ENCODE measurements at regions not wholly inside any gene's neighbourhood (a gene's known extent, or its start where the extent isn't known, plus 50 kb on each side); places are given as distances from the start of the nearest gene placed in this dataset.

- Histone ChIP-seq H3K4me3 (ENCODE audit: low read length) (no peak overlapping the region), H3K9me3 (ENCODE audit: control insufficient read depth, low read depth, low read length) (no peaks in the 10 kb centered on the region), H3K4me1 (ENCODE audit: control insufficient read depth, insufficient read depth, low read length) (no peaks in the 10 kb centered on the region), H3K27ac (ENCODE audit: low read length) (no peak overlapping the region), H3K27me3 (ENCODE audit: control insufficient read depth, insufficient read depth, low read length) (no peaks in the 10 kb centered on the region), H3K36me3 (ENCODE audit: control insufficient read depth, insufficient read depth, low read length) (no peaks in the 10 kb centered on the region)
- 80% methylated on average over 1 of the region's 4 CpGs for WGBS (ENCODE audit: insufficient coverage, low lambda C conversion rate)
- DNase-seq: no peak
Measured at GRCh38 chr1:199058281-199058680, 419.4 kb downstream of the PTPRC start.

GRCh38 chr1:199064971-199065370, 426.1 kb downstream of the PTPRC start:
- no peak overlapping the region for H3K27ac ChIP-seq (ENCODE audit: low read length)
- H3K36me3 ChIP-seq (ENCODE audit: control insufficient read depth, insufficient read depth, low read length): no peaks in the 10 kb centered on the region
- no peak overlapping the region for H3K4me3 ChIP-seq (ENCODE audit: low read length)
- H3K27me3 ChIP-seq (ENCODE audit: control insufficient read depth, insufficient read depth, low read length): no peaks in the 10 kb centered on the region
- no peaks in the 10 kb centered on the region for H3K9me3 ChIP-seq (ENCODE audit: control insufficient read depth, low read depth, low read length)
- no peaks in the 10 kb centered on the region for H3K4me1 ChIP-seq (ENCODE audit: control insufficient read depth, insufficient read depth, low read length)
- no peak for DNase-seq
- WGBS (ENCODE audit: insufficient coverage, low lambda C conversion rate): 89% methylated on average over 1 of the region's 1 CpG

GRCh38 chr1:199067483-199067882, 428.6 kb downstream of the PTPRC start:
- Histone ChIP-seq H3K9me3 (ENCODE audit: control insufficient read depth, low read depth, low read length) (no peaks in the 10 kb centered on the region), H3K4me3 (ENCODE audit: low read length) (no peak overlapping the region), H3K4me1 (ENCODE audit: control insufficient read depth, insufficient read depth, low read length) (no peaks in the 10 kb centered on the region), H3K27me3 (ENCODE audit: control insufficient read depth, insufficient read depth, low read length) (no peaks in the 10 kb centered on the region), H3K36me3 (ENCODE audit: control insufficient read depth, insufficient read depth, low read length) (no peaks in the 10 kb centered on the region), H3K27ac (ENCODE audit: low read length) (no peak overlapping the region)
- 88% methylated on average over 2 of the region's 2 CpGs for WGBS (ENCODE audit: insufficient coverage, low lambda C conversion rate)
- no peak for DNase-seq

- H3K27me3 ChIP-seq (ENCODE audit: control insufficient read depth, insufficient read depth, low read length): no peaks in the 10 kb centered on the region
- H3K4me3 ChIP-seq (ENCODE audit: low read length): no peak overlapping the region
- no peaks in the 10 kb centered on the region for H3K9me3 ChIP-seq (ENCODE audit: control insufficient read depth, low read depth, low read length)
- no peaks in the 10 kb centered on the region for H3K36me3 ChIP-seq (ENCODE audit: control insufficient read depth, insufficient read depth, low read length)
- DNase-seq: no peak
- WGBS (ENCODE audit: insufficient coverage, low lambda C conversion rate): 94% methylated on average over 2 of the region's 2 CpGs
- H3K4me1 ChIP-seq (ENCODE audit: control insufficient read depth, insufficient read depth, low read length): no peaks in the 10 kb centered on the region
- no peak overlapping the region for H3K27ac ChIP-seq (ENCODE audit: low read length)
Measured at GRCh38 chr1:199071080-199071479, 432.2 kb downstream of the PTPRC start.

GRCh38 chr1:199073166-199073565, 434.3 kb downstream of the PTPRC start:
- Histone ChIP-seq H3K36me3 (ENCODE audit: control insufficient read depth, insufficient read depth, low read length) (no peaks in the 10 kb centered on the region), H3K27me3 (ENCODE audit: control insufficient read depth, insufficient read depth, low read length) (no peaks in the 10 kb centered on the region), H3K4me1 (ENCODE audit: control insufficient read depth, insufficient read depth, low read length) (no peaks in the 10 kb centered on the region), H3K4me3 (ENCODE audit: low read length) (no peak overlapping the region), H3K9me3 (ENCODE audit: control insufficient read depth, low read depth, low read length) (no peaks in the 10 kb centered on the region), H3K27ac (ENCODE audit: low read length) (no peak overlapping the region)
- no peak for DNase-seq
- WGBS (ENCODE audit: insufficient coverage, low lambda C conversion rate): 100% methylated on average over 1 of the region's 1 CpG

- Histone ChIP-seq H3K27me3 (ENCODE audit: control insufficient read depth, insufficient read depth, low read length) (no peaks in the 10 kb centered on the region), H3K36me3 (ENCODE audit: control insufficient read depth, insufficient read depth, low read length) (no peaks in the 10 kb centered on the region), H3K27ac (ENCODE audit: low read length) (no peak overlapping the region), H3K9me3 (ENCODE audit: control insufficient read depth, low read depth, low read length) (no peaks in the 10 kb centered on the region), H3K4me3 (ENCODE audit: low read length) (no peak overlapping the region), H3K4me1 (ENCODE audit: control insufficient read depth, insufficient read depth, low read length) (no peaks in the 10 kb centered on the region)
- DNase-seq: no peak
- no CpG with 5 or more reads among the region's 2 CpGs for WGBS (ENCODE audit: insufficient coverage, low lambda C conversion rate)
Measured at GRCh38 chr1:199075792-199076191, 437.0 kb downstream of the PTPRC start.

GRCh38 chr1:199079994-199080393, 441.2 kb downstream of the PTPRC start:
- Histone ChIP-seq H3K9me3 (ENCODE audit: control insufficient read depth, low read depth, low read length) (no peaks in the 10 kb centered on the region), H3K27me3 (ENCODE audit: control insufficient read depth, insufficient read depth, low read length) (no peaks in the 10 kb centered on the region), H3K4me1 (ENCODE audit: control insufficient read depth, insufficient read depth, low read length) (no peaks in the 10 kb centered on the region), H3K36me3 (ENCODE audit: control insufficient read depth, insufficient read depth, low read length) (no peaks in the 10 kb centered on the region), H3K27ac (ENCODE audit: low read length) (no peak overlapping the region), H3K4me3 (ENCODE audit: low read length) (no peak overlapping the region)
- no CpG with 5 or more reads among the region's 1 CpG for WGBS (ENCODE audit: insufficient coverage, low lambda C conversion rate)
- no peak for DNase-seq

- Histone ChIP-seq H3K27me3 (ENCODE audit: control insufficient read depth, insufficient read depth, low read length) (no peaks in the 10 kb centered on the region), H3K4me3 (ENCODE audit: low read length) (no peak overlapping the region), H3K4me1 (ENCODE audit: control insufficient read depth, insufficient read depth, low read length) (no peaks in the 10 kb centered on the region), H3K27ac (ENCODE audit: low read length) (no peak overlapping the region), H3K36me3 (ENCODE audit: control insufficient read depth, insufficient read depth, low read length) (no peaks in the 10 kb centered on the region), H3K9me3 (ENCODE audit: control insufficient read depth, low read depth, low read length) (no peaks in the 10 kb centered on the region)
- no peak for DNase-seq
Measured at GRCh38 chr1:199081739-199082138, 442.9 kb downstream of the PTPRC start.

- no peak for DNase-seq
- Histone ChIP-seq H3K4me1 (ENCODE audit: control insufficient read depth, insufficient read depth, low read length) (no peaks in the 10 kb centered on the region), H3K4me3 (ENCODE audit: low read length) (no peak overlapping the region), H3K9me3 (ENCODE audit: control insufficient read depth, low read depth, low read length) (no peaks in the 10 kb centered on the region), H3K27ac (ENCODE audit: low read length) (no peak overlapping the region), H3K27me3 (ENCODE audit: control insufficient read depth, insufficient read depth, low read length) (no peaks in the 10 kb centered on the region), H3K36me3 (ENCODE audit: control insufficient read depth, insufficient read depth, low read length) (no peaks in the 10 kb centered on the region)
- WGBS (ENCODE audit: insufficient coverage, low lambda C conversion rate): 80% methylated on average over 2 of the region's 5 CpGs
Measured at GRCh38 chr1:199082778-199083389, 444.0 kb downstream of the PTPRC start.

- no peaks in the 10 kb centered on the region for H3K27me3 ChIP-seq (ENCODE audit: control insufficient read depth, insufficient read depth, low read length)
- no peak overlapping the region for H3K4me3 ChIP-seq (ENCODE audit: low read length)
- no peaks in the 10 kb centered on the region for H3K36me3 ChIP-seq (ENCODE audit: control insufficient read depth, insufficient read depth, low read length)
- H3K27ac ChIP-seq (ENCODE audit: low read length): no peak overlapping the region
- H3K9me3 ChIP-seq (ENCODE audit: control insufficient read depth, low read depth, low read length): no peaks in the 10 kb centered on the region
- no peaks in the 10 kb centered on the region for H3K4me1 ChIP-seq (ENCODE audit: control insufficient read depth, insufficient read depth, low read length)
- no peak for DNase-seq
Measured at GRCh38 chr1:199083680-199084079, 444.8 kb downstream of the PTPRC start.

- Histone ChIP-seq H3K27ac (ENCODE audit: low read length) (no peak overlapping the region), H3K4me1 (ENCODE audit: control insufficient read depth, insufficient read depth, low read length) (no peaks in the 10 kb centered on the region), H3K27me3 (ENCODE audit: control insufficient read depth, insufficient read depth, low read length) (no peaks in the 10 kb centered on the region), H3K9me3 (ENCODE audit: control insufficient read depth, low read depth, low read length) (no peaks in the 10 kb centered on the region), H3K36me3 (ENCODE audit: control insufficient read depth, insufficient read depth, low read length) (no peaks in the 10 kb centered on the region), H3K4me3 (ENCODE audit: low read length) (no peak overlapping the region)
- WGBS (ENCODE audit: insufficient coverage, low lambda C conversion rate): no CpG with 5 or more reads among the region's 1 CpG
- peak; percentile 5 to 11 for DNase-seq
Measured at GRCh38 chr1:199084293-199084692, 445.5 kb downstream of the PTPRC start.
